GM12878 (cell line): ENCODE measurements at regions not wholly inside any gene's neighbourhood (a gene's known extent, or its start where the extent isn't known, plus 50 kb on each side); places are given as distances from the start of the nearest gene placed in this dataset.

Source experiments
- ATAC-seq: fragments of 200-7000 bp; cut with Tn5 transposase; 3 replicates; pipeline ENCODE4 v1.9.1; 2020; ENCODE audit warnings: mild to moderate bottlenecking, moderate library complexity
- BruUV-seq: library from RNA; stranded (reverse); fragments of 400-500 nt; replicated peaks from 2 replicates; lab custom pipeline; 2021; lab: Mats Ljungman, UMichigan
- CTCF ChIA-PET: fragments of 300-600 bp; sonication (Branson Sonifier 250); formaldehyde crosslinking; extraction: SDS; loops from one replicate; lab custom pipeline; 2021; ENCODE audit warnings: inconsistent platforms; lab: Yijun Ruan, JAX
- POLR2A ChIA-PET: fragments of 350-600 bp; formaldehyde crosslinking; extraction: SDS; loops from one replicate; lab custom pipeline; 2021; ENCODE audit warnings: inconsistent platforms; lab: Charles Lee
- RAD21 ChIA-PET: fragments of 300-600 bp; sonication (Branson Sonifier 250); formaldehyde crosslinking; loops from one replicate; lab custom pipeline; 2023; ENCODE audit warnings: antibody characterized with exemption; ENCODE audit not compliant: unreplicated experiment; lab: Charles Lee
- SMC1A ChIA-PET: fragments of 300-600 bp; sonication (Branson Sonifier 250); formaldehyde crosslinking; loops from one replicate; lab custom pipeline; 2023; ENCODE audit not compliant: unreplicated experiment, uncharacterized antibody; lab: Charles Lee
- DNase-seq: peaks from one replicate; pipeline ENCODE4 v3.0.0-alpha.2; 2011; ENCODE audit warnings: low read depth, low spot score
- FAIRE-seq: peaks from 3 replicates; lab custom pipeline; 2011; peaks lifted over from hg19 to GRCh38; lab: Jason Lieb, UNC
- H2AFZ ChIP-seq: 2 replicates; pipeline ENCODE4 v1.6.0; 2011; ENCODE audit warnings: low read depth, low read length, control low read depth; ENCODE audit not compliant: control insufficient read depth
- H3K27ac ChIP-seq: 2 replicates; pipeline ENCODE4 v1.5.1; 2011; ENCODE audit warnings: control low read depth; ENCODE audit not compliant: control insufficient read depth, insufficient read depth
- H3K27me3 ChIP-seq, 2 experiments: replicated peaks in 1 of 2; 2 replicates each; pipeline versions ENCODE4 v1.6.0 to v1.6.1; 2011; ENCODE audit warnings: low read length in 1 of 2; ENCODE audit not compliant: control insufficient read depth in 2 of 2, insufficient read depth in 2 of 2
- H3K36me3 ChIP-seq, 2 experiments: 2 replicates each; pipeline ENCODE4 v1.5.1; 2011; ENCODE audit warnings: low read length in 1 of 2; ENCODE audit not compliant: control insufficient read depth in 2 of 2, insufficient read depth in 2 of 2
- H3K4me1 ChIP-seq: 2 replicates; pipeline ENCODE4 v1.6.1; 2011; ENCODE audit warnings: mild to moderate bottlenecking, low read length, moderate library complexity, mixed read lengths; ENCODE audit not compliant: control insufficient read depth, insufficient read depth
- H3K4me2 ChIP-seq: 2 replicates; pipeline ENCODE4 v1.6.0; 2011; ENCODE audit warnings: control low read depth; ENCODE audit not compliant: control insufficient read depth, insufficient read depth
- H3K4me3 ChIP-seq: fragments of 200-600 bp; sonication (generic); 2 replicates; pipeline ENCODE4 v1.5.1; 2016
- H3K79me2 ChIP-seq: 2 replicates; pipeline ENCODE4 v1.6.0; 2011; ENCODE audit warnings: low read length; ENCODE audit not compliant: control insufficient read depth, insufficient read depth
- H3K9ac ChIP-seq: 2 replicates; pipeline ENCODE4 v1.8.0; 2011; ENCODE audit warnings: low read length, control low read depth, mixed read lengths; ENCODE audit not compliant: control insufficient read depth, insufficient read depth
- H3K9me3 ChIP-seq: replicated peaks from 3 replicates; pipeline ENCODE4 v1.5.1; 2011; ENCODE audit warnings: mild to moderate bottlenecking, low read length; ENCODE audit not compliant: control insufficient read depth, insufficient read depth
- H4K20me1 ChIP-seq: 2 replicates; pipeline ENCODE4 v1.6.0; 2011; ENCODE audit not compliant: control insufficient read depth, insufficient read depth
- CEBPB ChIP-seq, 2 experiments: fragments of 150-350 bp in 1 of 2; IDR thresholded peaks; 2 replicates each; pipeline ENCODE4 v1.6.1; 2012 to 2014; ENCODE audit warnings: low read depth in 2 of 2, low read length in 2 of 2, borderline replicate concordance in 1 of 2, inconsistent platforms in 1 of 2
- CEBPZ ChIP-seq: fragments of 150-350 bp; IDR thresholded peaks from 2 replicates; pipeline ENCODE4 v1.6.1; 2016; ENCODE audit warnings: low read depth, low read length
- E2F8 ChIP-seq: fragments of 450-650 bp; IDR thresholded peaks from 2 replicates; pipeline ENCODE4 v1.6.1; 2018; ENCODE audit warnings: mild to moderate bottlenecking, low read depth, moderate library complexity; ENCODE audit not compliant: partially characterized antibody
- EP300 ChIP-seq, 2 experiments: fragments of 150-350 bp in 1 of 2; IDR thresholded peaks; 2 replicates each; pipeline ENCODE4 v1.6.1; 2011 to 2012; ENCODE audit warnings: low read depth in 2 of 2, low read length in 2 of 2, borderline replicate concordance in 1 of 2, improper control_type of control experiment in 1 of 2, inconsistent platforms in 1 of 2; ENCODE audit not compliant: control insufficient read depth in 1 of 2
- HCFC1 ChIP-seq: fragments of 150-350 bp; IDR thresholded peaks from 2 replicates; pipeline ENCODE4 v1.6.1; 2014; ENCODE audit warnings: low read length
- MYB ChIP-seq: fragments of 150-350 bp; IDR thresholded peaks from 2 replicates; pipeline ENCODE4 v1.6.1; 2014; ENCODE audit warnings: mild to moderate bottlenecking, low read depth, low read length, borderline replicate concordance
- POLR2AphosphoS5 ChIP-seq: IDR thresholded peaks from 2 replicates; pipeline ENCODE4 v1.6.1; 2011; ENCODE audit warnings: mild to moderate bottlenecking, low read length, inconsistent platforms
- SMC3 ChIP-seq: IDR thresholded peaks from 2 replicates; pipeline ENCODE4 v1.6.1; 2011; ENCODE audit warnings: low read length, improper control_type of control experiment, borderline replicate concordance
- SP1 ChIP-seq: IDR thresholded peaks from one replicate; pipeline ENCODE4 v1.6.1; 2011; ENCODE audit warnings: low read depth, low read length
- SUPT20H ChIP-seq: IDR thresholded peaks from 2 replicates; pipeline ENCODE4 v1.6.1; 2011; ENCODE audit warnings: low read depth, mild to moderate bottlenecking, low read length, moderate library complexity, borderline replicate concordance; ENCODE audit not compliant: control insufficient read depth
- WGBS: methylation state at CpG from one replicate; pipeline ENCODE4 v1.1.6; 2016; ENCODE audit warnings: low lambda C conversion rate; ENCODE audit not compliant: insufficient replicate concordance, insufficient coverage; ENCODE audit errors: missing lambda C conversion rate; 5-methylcytosine and 5-hydroxymethylcytosine counted together
- in situ Hi-C: fragments of 300-500 bp; cut with MboI; formaldehyde crosslinking; loops from 9 replicates; pipeline ENCODE4 v1.14.3; 2018; ENCODE audit warnings: mixed read lengths
- intact Hi-C: fragments of 100-400 bp; cut with micrococcal nuclease; formaldehyde crosslinking; loops from one replicate; pipeline ENCODE4 v1.14.2; 2022; ENCODE audit not compliant: unreplicated experiment
- TF ChIP-seq, protein P1 (sequence below): IDR thresholded peaks from 2 replicates; pipeline ENCODE4 v1.6.1; 2012; ENCODE audit warnings: low read depth, low read length, improper control_type of control experiment

- Histone ChIP-seq H3K79me2 (no peaks in the 10 kb centered on the region), H3K4me3 (no peak overlapping the region), H3K9ac (no peak overlapping the region), H3K4me1 (no peaks in the 10 kb centered on the region), H2AFZ (no peak overlapping the region), H3K4me2 (no peak overlapping the region), H3K27ac (no peak overlapping the region), H3K27me3 (no peaks in the 10 kb centered on the region), H4K20me1 (no peaks in the 10 kb centered on the region), H3K9me3 (no peaks in the 10 kb centered on the region), H3K36me3 (no peaks in the 10 kb centered on the region)
- ChIA-PET POLR2A (interaction anchor here (1.3 kb wide), 1 partner anchor 10 kb away, joined by 3 read pairs; no protein-coding TSS in a partner anchor), RAD21 (no interaction called here), SMC1A (no interaction called here), CTCF (no interaction called here)
- FAIRE-seq, result no peak
- in situ Hi-C loops, result no loop called here
- TF ChIP-seq MYB (no peak), CEBPB (IDR thresholded peaks at IDR 0.05; ENCODE audit: borderline replicate concordance in 1 of 2, low read depth in 2 of 2, low read length in 2 of 2) (no peak), E2F8 (no peak), SP1 (no peak), CEBPZ (no peak), POLR2AphosphoS5 (no peak), SMC3 (no peak), HCFC1 (no peak), SUPT20H (no peak), EP300 (IDR thresholded peaks at IDR 0.05; ENCODE audit: borderline replicate concordance in 1 of 2, control insufficient read depth in 1 of 2, low read depth in 2 of 2, low read length in 2 of 2) (no peak)
- TF ChIP-seq, protein P1, sequence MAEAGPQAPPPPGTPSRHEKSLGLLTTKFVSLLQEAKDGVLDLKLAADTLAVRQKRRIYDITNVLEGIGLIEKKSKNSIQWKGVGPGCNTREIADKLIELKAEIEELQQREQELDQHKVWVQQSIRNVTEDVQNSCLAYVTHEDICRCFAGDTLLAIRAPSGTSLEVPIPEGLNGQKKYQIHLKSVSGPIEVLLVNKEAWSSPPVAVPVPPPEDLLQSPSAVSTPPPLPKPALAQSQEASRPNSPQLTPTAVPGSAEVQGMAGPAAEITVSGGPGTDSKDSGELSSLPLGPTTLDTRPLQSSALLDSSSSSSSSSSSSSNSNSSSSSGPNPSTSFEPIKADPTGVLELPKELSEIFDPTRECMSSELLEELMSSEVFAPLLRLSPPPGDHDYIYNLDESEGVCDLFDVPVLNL, result no peak
- no TSS peak for BruUV-seq
- intact Hi-C loops, result no loop called here
- 50% methylated on average over 4 of the region's 4 CpGs for WGBS
- no peak for DNase-seq
- ATAC-seq, result no peak
These were observed 97.2 kb upstream of the SYT1 start for GRCh38 chr12:78767264-78767981.
